Renal pelvis (tissue), 1 donor: ENCODE measurements at regions not wholly inside any gene's neighbourhood (a gene's known extent, or its start where the extent isn't known, plus 50 kb on each side); places are given as distances from the start of the nearest gene placed in this dataset.
"Not testable (repeated sequence)": the region's sequence is repeated elsewhere in the genome, so short reads cannot be mapped to it uniquely, and the experiment has no call there.

Experiments used
- DNase-seq: peaks from one replicate; pipeline ENCODE4 v3.0.0-alpha.2; 2013

DNA sequence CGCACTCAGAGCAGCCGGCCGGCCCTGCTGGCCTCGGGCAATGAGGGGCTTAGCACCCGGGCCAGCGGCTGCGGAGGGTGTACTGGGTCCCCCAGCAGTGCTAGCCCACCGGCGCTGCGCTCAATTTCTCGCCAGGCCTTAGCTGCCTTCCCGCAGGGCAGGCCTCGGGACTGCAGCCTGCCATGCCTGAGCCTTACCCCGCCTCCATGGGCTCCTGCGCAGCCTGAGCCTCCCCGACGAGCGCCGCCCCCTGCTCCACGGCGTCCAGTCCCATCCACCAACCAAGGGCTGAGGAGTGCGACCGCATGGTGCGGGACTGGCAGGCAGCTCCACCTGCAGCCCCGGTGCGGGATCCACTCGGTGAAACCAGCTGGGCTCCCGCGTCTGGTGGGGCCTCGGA is 204.4 kb upstream of the AUTS2 start:
- DNase-seq: not testable (repeated sequence)

DNA sequence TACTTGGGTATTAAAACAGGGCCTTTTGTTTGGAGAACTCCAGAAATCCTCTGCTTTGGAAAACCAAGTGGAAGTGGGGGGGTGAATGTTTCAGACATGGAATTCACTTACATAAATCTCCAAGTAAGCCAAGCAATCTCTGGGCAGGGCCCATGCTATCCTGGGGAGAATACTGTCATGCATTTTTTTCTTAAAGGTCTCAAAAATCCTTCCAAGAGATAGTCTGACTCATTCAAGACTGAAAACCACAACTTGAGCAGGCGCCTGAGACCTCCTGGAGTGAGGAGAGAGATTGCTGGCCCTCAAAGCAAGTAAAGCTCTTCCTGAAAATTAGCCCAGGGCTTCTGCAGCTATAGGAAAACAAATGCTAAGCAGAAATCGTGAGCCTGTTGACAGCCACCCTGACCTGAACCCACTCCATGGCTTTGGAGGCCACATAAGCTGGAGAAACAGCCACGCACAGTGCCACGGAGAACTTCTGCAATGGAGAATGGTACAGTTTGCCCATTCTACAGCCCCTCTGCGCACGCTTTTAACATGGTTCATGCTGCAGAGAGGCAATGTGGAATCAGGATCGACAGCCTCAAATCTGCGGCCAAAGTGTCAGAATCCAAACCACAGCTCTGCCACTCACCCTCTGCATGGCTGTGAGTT is 203.1 kb upstream of the AUTS2 start:
- no peak for DNase-seq

DNA sequence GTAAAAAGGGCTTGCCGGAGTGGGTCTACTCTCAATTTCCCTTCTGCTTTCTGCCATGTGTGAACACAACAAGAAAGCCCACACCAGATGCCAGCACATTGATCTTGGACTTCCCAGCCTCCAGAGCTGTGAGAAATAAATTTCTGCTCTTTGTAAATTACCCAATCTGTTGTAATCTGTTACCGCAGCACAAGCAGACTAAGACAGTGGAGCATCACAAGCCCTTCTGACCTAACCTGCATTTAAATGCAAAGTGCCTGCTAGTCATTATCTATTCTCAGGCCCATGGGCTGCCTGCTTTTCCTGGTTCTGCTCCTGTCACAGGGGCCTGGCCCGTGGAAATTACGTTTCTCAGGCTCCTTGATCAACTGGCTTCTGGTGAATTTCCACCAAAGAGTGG is 199.3 kb upstream of the AUTS2 start:
- DNase-seq: no peak

DNA sequence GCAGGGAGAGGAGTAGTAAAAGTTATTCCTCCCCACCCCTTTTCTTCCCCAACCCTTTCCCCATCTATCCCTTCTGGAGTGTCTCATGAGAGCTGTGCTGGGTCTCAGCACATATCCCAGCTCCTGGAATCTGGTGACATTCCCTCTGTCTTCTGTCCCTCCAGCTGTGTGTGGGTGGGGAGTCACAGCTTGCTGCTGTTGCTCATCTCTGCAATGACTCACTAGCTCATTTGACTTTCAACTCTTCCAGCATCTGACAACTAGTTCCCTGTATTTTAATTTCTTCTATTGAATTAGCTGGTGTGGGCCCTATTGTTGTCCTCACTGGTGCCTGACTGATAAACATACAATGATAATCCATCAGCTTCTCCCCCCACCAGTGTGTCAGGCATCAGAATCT is 198.9 kb upstream of the AUTS2 start:
- no peak for DNase-seq

DNA sequence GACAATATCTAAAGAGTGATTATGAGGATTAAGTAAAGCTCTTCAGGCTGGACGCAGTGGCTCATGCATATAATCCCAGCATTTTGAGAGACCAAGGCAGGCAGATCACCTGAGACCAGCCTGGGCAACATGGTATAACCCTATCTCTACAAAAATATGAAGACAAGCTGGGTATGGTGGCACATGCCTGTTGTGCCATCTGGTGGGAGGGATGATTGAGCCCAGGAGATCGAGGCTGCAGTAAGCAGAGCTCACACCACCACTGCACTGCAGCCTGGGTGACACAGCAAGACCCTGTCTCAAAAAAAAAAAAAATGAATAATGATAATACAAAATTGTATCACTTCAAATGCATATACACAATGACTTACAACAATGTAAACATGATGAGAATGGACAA is 195.6 kb upstream of the AUTS2 start:
- DNase-seq: no peak

DNA sequence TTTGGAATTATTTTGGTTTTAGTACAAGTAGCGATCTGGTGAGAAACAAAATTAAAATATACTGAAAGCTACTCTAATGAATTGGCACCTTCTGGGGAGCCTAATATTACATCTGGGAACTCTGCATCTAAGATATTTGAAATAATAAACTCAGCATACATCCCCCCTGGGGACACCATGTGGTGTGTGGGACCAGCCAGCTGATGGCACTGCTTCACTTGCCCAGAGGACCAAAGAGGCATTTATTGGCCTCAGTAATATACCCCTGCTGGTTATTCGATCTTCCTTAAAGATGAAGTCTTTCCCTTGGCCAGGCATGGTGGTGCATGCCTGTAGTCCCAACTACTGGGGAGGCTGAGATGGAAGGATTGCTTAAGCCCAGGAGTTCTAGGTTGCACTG is 195.1 kb upstream of the AUTS2 start:
- DNase-seq: no peak

DNA sequence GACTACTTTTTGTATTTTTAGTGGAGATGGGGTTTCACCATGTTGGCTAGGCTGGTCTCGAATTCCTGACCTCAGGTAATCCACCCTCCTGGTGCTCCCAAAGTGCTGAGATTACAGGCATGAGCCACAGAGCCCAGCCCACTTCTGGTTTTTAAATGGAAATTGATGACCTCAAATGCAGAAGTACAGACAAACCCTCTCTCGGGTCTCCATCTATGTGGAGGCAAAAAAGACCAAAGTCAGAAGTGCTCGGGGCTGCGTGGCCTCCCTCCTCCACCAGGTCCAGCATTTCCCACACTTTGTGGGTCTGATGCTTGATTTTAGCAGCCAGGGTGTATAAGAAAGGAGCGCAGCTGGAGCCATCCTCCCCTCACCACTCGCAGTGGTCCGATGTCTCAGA is 187.3 kb upstream of the AUTS2 start:
- DNase-seq: no peak

DNA sequence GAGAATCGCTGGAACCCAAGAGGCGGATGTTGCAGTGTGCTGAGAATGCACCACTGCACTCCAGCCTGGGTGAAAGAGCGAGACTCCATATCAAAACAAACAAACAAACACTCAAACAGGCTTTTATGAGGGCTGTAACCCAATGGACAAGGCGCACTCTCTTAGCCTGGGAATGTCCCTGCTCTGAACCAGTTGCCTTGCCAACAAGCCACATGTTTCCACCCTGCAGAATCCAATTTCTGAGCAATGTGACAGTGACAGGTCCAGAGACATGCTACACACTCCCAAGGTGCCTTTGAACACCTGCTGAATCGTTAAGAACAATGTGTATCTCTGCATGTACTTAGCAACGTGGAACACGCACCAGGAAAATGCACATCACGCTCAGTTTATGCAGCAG is 186.8 kb upstream of the AUTS2 start:
- DNase-seq: peak; percentile 24

DNA sequence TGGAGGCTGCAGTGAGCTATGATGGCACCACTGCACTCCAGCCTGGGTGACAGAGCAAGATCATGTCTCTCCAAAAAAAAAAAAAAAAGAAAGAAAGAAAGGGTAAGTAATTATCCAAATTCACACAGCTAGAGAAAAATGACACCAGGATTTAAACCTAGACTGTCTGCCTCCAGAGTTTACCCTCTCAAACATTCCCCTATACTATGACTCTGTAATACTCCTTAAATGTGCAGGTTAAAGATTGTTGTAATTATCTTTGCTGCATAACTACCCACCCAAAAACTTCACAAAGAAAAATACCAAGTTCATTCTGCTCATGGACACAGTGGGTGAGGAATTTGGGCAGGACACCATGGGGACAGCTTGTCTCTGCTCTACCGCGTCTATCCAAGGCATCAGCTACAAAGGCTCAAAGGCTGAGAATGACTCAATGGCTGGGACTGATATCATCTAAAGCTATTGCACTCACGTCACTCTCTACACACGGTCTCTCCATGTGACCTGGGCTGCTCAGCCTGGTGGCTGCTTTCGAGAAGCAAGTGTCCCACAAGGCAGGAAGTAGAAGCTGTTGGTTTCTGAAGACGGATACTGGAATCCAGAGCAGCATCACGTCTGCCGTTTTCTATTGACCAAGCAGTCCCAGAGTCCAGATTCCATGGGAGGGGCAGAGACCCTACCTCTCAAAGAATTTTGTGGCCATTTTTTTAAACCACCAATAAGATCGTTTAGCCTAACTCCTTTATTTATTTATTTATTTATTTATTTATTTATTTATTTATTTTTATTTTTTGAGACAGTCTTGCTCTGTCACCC is 185.7 kb upstream of the AUTS2 start:
- DNase-seq: peak; percentile 22

DNA sequence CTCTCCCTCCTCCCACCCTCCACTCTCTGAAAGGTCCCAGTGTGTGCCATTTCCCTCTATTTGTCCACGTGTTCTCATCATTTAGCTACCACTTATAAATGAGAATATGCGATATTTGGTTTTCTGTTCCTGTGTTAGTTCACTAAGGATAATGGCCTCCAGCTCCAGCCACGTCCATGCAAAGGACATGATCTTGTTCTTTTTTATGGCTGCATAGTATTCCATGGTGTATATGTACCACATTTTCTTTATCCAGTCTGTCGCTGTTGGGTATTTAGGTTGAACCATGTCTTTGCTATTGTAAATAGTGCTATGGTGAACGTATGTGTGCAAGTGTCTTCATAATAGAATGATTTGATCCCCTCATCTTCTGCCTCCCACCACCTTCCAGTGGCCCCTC is 183.7 kb upstream of the AUTS2 start:
- DNase-seq: no peak

DNA sequence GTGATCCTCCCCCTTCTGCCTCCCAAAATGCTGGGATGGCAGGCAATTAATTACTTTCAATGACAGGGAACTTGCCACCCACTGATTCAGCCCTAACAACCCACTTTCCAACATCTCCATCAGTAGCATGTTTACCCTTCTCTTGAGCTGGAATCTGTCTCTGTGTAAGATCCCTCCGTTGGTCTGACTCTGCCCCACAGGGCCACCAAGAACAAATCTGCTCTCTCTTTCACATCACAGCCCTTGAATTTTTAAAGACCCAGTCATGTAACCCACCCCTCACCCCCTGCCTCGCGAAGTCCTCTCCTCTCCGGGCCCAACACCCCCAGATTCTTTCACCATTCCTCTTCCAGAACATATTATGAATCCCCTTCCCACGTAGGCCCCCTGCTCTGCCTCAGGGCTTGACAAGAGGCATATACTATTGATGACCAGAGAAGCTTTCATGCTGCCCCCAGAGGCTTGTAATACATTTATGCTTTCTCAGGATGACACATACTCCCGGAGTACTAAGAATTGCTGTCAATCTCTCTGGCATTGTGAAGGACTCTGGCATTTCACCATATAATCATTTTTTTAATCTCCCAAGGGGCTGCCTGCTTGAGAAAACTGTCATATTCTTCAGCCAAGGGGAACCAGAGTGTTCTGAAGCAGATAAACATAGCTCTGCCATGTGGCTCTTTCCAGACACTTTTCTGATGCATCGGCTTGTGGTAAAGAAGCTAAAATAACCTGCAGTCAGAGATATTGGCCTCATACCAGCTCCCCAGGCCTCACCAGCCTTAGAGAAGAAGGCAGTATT is 179.2 kb upstream of the AUTS2 start:
- DNase-seq: no peak

DNA sequence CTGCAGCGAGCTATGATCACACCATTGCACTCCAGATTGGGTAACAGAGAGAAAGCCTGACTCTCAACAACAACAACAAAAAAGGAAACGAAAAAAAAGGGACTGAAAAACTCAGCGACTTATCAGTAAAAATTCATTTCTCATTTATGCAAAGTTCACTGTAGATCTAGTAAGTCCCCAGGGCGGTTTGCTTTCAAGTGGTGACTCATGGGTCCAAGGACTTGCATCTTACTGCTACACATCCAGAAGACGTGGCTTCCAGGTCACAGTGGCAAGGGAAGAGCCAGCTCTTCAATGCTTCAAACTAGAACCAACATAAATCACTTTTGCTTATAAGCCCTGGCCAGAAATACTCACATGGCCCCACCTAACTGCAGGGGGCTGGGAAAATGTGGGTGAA is 178.3 kb upstream of the AUTS2 start:
- no peak for DNase-seq

DNA sequence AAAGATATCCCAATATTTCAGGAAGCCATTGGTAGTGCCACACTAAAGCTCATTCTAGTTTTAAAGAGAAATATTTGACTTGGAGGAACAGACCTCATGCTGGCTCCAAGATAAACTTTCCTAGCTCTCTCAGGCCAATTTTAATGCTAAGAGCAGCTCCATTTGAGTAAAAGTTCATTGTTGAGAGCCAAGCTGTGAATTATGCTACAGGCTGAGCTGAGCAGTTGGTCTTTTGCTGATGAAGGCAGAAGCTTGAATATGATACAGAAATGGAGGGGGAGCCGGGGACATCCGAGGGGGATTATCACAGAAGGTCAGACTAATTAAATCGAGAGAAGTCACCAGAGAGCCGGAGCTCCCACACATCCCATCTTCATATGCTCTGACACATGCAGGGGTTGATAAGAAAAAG is 175.7 kb upstream of the AUTS2 start:
- no peak for DNase-seq

DNA sequence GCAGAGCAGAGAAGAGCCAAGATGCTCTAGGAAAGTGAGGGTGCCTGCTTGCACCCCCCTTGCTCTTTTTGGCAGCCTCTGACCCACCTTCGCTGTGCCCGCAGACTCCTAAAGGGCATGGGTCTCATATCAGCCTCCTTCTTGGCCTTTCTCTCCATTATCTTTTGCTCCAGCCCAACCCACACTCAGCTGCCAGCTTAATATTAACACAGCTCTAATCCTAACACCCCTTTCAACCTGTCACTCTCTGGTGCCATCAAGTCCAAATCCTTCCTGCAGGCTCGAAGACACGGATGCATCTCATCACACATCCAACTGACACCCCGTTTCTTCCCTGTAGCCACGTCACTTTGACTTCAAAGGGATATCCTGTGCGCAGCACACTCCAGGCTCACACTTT is 171.6 kb upstream of the AUTS2 start:
- DNase-seq: no peak

DNA sequence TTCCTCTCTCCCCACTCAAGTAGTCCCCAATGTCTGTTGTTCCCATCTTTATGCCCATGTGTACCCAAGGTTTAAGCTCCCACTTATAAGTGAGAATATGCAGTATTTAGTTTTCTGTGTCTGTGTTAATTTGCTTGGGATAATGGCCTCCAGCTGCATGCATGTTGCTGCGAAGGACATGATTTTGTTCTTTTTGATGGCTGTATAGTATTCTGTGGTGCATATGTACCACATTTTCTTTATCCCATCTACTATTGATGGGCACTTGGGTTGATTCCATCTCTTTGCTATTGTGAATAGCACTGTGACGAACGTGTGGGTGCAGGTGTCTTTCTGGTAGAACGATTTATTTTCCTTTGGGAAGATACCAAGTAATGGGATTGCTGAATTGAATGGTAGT is 170.2 kb upstream of the AUTS2 start:
- no peak for DNase-seq

DNA sequence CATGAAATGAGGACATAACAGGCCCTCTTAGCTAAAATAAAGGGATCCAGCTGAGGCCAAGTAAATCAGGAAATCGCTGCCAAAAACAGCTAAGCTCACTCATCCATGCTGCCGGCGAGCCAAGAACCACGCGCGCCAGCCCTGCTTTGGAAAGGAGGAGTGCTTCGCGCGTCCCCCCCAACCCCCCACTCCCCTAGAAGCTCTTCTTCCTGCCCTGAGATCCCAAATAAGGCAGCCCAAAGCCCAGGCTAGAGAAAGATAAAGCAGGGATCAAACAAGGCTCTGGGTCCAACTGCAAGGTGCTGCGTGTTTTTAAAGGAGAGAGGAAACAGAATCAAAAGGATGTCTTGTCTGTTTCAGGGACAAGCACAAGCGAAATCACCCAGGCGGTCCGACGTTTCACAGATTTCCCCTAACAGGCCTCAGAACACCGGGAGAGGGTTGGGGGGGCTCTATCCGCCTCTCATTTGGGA is 168.3 kb upstream of the AUTS2 start:
- DNase-seq: peak; percentile 75

DNA sequence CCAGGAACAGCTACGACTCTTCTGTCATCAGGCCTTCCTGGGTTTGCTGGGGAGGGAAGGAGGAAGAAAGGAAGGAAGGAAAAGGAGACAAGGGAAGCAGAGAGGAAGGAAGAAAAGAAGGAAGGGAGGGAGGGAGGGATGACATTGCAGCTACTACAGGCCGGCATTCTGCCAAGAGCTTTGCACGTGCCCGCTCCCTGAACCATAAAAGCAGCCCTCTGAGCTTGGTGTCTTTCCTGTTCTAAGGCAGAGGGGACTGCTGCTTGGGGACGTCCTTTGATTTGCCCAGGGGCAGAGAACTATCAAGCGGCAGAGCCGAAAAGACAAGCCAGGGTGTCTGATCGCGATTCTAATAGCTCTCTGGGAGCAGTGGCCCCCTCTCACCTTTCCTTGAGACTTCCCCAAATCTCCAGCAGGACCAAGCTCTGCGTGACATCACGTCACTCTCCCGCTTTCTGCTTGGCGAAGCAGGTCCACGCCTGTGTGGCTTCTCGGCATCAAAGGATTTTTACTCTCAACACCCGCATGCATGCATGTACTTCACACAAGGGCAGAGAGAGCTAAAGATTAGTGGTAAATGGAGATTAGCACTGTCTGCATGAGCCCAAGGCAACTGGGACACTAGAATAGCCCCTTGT is 167.8 kb upstream of the AUTS2 start:
- DNase-seq: peak; percentile 67

DNA sequence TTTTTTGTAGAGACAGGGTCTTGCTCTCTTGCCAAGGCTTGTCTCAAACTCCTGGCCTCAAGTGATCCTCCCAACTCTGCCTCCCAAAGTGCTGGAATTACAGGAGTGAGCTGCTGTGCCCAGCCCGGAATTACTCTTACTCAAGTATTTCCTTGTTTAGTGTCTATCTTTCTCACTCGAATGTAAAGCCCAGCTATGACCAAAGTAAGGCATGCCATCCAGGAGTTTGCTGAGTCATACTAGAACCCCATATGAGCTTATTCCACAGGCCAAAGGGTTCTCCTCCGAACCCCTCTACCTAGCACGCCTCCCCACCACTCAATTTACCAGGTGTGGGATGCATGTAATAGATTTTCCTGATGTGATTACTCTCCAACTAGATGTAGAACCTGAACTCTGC is 166.6 kb upstream of the AUTS2 start:
- DNase-seq: no peak

DNA sequence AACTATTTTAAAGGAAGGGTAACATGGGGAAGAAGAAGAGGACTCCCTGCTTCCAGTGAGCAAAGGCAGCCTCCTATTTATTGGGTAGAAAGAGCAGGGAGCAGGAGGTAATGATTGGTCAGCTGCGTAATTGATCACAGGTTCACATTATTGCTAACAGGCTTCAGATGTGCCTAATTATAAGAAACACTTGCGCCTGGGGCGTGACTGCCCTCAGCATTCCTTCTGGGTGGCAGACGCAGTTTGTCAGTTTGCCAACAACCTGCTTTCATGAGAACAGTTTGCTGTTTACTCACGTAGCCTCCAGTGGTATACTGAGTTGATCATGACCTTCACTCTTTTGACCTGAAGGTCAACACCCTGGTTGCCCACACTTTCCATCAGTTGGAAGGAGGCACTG is 166.0 kb upstream of the AUTS2 start:
- DNase-seq: not testable (repeated sequence)

DNA sequence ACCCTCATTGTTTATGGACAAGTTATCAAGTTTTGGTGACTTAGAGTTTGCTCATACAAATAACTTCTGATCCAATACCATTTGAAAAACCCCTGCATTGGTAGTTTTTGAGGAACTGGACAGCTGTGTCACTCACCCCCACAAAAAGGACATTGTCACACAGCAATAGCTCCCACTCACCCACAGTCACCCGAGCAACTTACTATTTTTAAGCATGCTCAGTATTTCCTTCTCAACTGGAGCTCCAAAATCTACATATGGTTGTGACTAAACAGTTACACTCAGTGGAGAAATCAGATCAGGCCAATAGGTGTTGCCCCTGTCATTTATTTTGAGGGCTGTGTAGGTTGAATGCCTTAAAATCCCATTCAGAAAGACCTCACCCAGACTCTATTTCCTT is 165.2 kb upstream of the AUTS2 start:
- DNase-seq: no peak

DNA sequence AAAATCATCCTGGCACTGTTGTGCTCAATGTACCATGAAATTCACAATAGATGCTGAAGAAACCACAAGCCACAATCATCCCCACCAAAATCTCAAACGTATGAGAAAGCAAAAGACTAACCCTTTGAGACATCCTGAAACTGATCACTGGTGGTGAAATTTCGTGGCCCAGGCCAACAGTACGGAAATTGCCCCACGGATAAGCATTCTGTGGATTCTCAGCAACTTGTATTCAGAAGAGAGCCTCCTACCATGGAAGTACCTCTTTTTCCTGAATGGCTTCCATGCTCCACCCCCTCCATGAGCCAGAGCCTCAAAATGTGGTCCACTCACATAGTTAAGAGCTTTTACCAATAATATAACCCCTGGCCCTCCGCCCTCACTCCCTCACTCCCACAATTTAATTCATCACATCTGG is 163.9 kb upstream of the AUTS2 start:
- DNase-seq: no peak

DNA sequence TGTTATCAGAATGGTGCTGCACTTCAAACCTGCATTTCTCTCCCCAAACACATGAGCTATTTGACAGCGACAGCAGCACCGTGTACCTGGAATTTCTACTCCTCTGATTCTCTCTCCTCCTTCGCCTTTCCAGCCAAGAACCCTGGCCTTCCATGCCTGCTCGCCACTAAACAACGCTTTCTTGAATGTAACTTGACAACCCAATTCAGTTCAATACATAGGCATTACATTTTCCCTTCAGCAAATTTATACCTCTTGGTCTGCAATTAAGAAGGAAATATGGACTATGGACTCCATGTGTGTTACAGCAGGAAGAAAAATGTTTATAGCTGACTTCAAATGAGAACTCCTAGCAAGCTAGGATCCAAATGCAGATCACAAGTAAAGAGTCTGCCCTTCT is 162.6 kb upstream of the AUTS2 start:
- no peak for DNase-seq
